ENCODE measurements at regions not wholly inside any gene's neighbourhood (a gene's known extent, or its start where the extent isn't known, plus 50 kb on each side); places are given as distances from the start of the nearest gene placed in this dataset.

DNA sequence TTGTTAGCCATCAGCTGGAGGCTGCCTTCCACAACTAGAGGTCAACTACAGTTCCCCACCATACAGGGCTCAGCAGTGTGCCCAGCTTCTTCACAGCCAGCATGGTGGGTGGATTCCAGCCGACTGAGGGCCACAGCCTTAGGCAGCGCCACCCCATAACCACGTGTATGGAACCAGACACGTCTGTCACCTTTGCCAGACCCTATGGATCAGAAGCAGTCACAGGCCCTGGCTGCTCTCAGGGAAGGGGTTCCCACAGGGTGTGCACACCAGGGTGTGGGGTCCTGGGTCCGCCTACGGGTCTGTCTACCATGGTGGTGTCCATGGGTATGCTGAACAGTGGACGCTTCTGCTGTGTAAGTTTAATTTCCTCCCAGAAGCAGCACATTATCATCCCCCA, 265.0 kb upstream of the FOXF1 start:
- ChIA-PET CTCF (interaction anchor here (1.0 kb wide), 1 partner anchor 9 kb away, joined by 4 read pairs; no protein-coding TSS in a partner anchor), POLR2A (no interaction called here)
- no peak for DNase-seq (ENCODE audit: extremely low spot score)
- TF ChIP-seq, protein P1, sequence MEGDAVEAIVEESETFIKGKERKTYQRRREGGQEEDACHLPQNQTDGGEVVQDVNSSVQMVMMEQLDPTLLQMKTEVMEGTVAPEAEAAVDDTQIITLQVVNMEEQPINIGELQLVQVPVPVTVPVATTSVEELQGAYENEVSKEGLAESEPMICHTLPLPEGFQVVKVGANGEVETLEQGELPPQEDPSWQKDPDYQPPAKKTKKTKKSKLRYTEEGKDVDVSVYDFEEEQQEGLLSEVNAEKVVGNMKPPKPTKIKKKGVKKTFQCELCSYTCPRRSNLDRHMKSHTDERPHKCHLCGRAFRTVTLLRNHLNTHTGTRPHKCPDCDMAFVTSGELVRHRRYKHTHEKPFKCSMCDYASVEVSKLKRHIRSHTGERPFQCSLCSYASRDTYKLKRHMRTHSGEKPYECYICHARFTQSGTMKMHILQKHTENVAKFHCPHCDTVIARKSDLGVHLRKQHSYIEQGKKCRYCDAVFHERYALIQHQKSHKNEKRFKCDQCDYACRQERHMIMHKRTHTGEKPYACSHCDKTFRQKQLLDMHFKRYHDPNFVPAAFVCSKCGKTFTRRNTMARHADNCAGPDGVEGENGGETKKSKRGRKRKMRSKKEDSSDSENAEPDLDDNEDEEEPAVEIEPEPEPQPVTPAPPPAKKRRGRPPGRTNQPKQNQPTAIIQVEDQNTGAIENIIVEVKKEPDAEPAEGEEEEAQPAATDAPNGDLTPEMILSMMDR (IDR thresholded peaks at IDR 0.05; ENCODE audit: control extremely low read depth, extremely low read depth, low read depth, missing control alignments), result no peak

DNA sequence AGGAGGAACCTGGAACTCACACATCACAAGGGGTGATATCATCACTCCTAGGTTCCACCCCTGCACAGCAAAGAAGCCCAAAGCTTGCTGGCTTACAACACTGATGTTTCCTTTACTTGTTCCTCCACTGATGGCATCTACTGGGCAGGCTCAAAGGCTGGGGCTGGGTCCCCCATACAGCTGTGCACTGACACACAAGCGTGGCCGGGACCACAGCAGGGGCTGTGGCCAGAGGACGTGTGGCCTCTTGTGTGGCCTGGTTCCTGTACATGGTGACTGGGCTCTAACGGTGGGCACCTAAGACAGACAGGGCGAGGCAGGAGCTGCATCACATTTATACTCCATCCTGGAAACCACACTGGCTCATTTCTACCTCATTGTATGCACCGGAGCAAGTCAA, 264.4 kb upstream of the FOXF1 start:
- ChIA-PET POLR2A (no interaction called here), CTCF (no interaction called here)
- DNase-seq (ENCODE audit: extremely low spot score), result no peak
- TF ChIP-seq, protein P1 (IDR thresholded peaks at IDR 0.05; ENCODE audit: control extremely low read depth, extremely low read depth, low read depth, missing control alignments), result no peak

DNA sequence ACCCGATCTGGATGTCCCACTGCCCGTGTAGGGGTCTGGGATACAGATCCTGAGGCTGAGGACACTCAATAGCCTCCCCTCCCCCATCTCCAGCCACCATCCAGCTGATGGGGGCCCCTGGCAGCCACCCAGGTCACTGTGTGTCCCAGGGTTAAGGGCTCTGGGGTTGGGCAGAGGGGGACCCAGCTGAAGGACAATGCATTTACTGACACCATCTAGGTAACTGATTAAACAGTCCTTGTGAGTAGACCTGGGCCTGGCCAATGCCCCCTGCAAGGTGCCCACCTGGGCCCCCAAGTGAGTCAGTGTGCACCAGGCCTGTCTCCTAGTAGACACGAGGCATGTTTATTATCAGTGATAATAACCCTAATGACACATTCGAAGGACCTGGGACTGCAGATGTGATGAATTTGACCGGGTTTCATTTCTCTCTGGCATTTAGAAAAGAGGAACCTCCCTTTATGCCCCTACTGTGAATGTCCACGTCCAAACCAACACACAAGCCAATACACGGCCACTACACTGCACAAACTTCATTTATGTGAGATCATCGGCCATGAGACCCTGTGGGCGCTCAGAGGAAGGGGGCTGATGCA, 261.9 kb upstream of the FOXF1 start:
- no peak for DNase-seq (ENCODE audit: extremely low spot score)
- TF ChIP-seq, protein P1 (IDR thresholded peaks at IDR 0.05; ENCODE audit: control extremely low read depth, extremely low read depth, low read depth, missing control alignments), result no peak
- ChIA-PET POLR2A (no interaction called here), CTCF (no interaction called here)

DNA sequence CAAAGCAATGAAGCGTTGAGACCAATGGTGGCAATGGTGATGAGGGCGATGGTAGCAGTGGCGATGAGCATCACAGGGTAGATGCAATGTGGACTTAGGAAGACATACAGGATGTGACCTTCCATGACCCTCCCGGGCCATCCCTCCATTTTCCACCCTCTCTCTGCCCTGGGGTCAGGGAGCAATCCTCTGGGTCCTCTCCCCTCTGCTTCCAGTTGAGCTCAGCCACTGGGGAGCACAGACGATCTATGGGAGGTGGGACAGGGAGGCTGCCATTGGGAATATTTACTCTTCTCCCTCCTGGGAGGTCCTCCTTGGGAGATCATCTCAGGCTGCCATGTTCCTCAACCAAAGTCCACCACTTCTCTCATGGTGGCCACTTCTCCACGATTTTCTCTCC, 260.7 kb upstream of the FOXF1 start:
- TF ChIP-seq, protein P1 (IDR thresholded peaks at IDR 0.05; ENCODE audit: control extremely low read depth, extremely low read depth, low read depth, missing control alignments), result no peak
- ChIA-PET CTCF (no interaction called here), POLR2A (no interaction called here)
- DNase-seq (ENCODE audit: extremely low spot score), result no peak

DNA sequence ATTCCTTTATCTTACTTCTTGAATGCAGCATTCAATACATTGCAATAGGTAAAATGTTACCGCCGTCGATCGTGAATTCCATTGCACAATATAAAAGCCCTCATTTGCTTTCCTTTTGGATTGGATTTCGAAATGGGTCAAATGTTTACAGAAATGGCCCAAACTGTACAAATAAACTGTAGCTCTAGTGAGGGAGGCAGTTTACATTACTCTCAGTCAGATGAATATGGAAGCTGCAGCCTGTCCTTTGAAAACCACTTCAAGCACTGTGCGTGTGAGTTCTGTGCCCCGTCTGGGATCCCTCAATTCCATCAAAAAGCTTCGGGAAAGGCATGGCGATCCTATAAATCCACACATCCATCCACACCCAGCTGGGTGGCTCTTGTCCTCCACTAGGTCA, 258.6 kb upstream of the FOXF1 start:
- TF ChIP-seq, protein P1 (IDR thresholded peaks at IDR 0.05; ENCODE audit: control extremely low read depth, extremely low read depth, low read depth, missing control alignments), result no peak
- POLR2A ChIA-PET, result no interaction called here
- no peak for DNase-seq (ENCODE audit: extremely low spot score)
- CTCF ChIA-PET, result interaction anchor here (0.6 to 1.8 kb wide), 3 partner anchors 11 to 51 kb away, joined by 3 to 6 read pairs (median 3); no protein-coding TSS in a partner anchor

DNA sequence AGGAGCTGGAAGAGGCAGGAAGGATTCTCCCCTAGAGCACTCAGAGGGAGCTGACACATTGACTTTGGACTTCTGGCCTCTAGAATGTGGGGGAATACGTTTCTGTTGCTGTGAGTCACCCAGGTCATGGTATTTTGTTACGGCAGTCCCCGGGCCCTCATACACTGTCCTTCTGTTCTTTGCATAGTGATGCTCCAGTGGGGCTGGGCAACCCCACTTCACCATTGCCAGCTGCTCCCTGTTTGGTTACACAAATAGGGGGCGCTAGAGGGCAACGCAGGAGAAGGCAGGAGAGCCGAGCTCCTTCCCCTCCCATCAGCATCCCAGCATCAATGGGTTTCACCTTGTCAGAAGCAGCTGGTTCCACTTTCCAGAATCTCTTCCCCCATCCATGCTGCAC, 257.7 kb upstream of the FOXF1 start:
- TF ChIP-seq, protein P1 (IDR thresholded peaks at IDR 0.05; ENCODE audit: control extremely low read depth, extremely low read depth, low read depth, missing control alignments), result peak; percentile 13
- ChIA-PET CTCF (interaction anchor here (0.6 to 1.9 kb wide), 4 partner anchors 9 to 52 kb away, joined by 3 to 6 read pairs (median 4); no protein-coding TSS in a partner anchor), POLR2A (no interaction called here)

More for the DNA sequence above, 257.7 kb upstream of the FOXF1 start:
- no peak for DNase-seq (ENCODE audit: extremely low spot score)
